Adrenal gland (tissue), 5 donors: ENCODE measurements at regions not wholly inside any gene's neighbourhood (a gene's known extent, or its start where the extent isn't known, plus 50 kb on each side); places are given as distances from the start of the nearest gene placed in this dataset.

ENCODE experiments used
- CTCF ChIP-seq, 6 experiments: fragments of 450-650 bp in 4 of 6; fragments of 200-600 bp in 2 of 6; sonication (generic) in 1 of 6; IDR thresholded peaks; 1 replicate in 5 of 6; 2 replicates in 1 of 6; pipeline versions ENCODE4 v1.5.1 to v1.8.0; 2016 to 2021; ENCODE audit warnings: antibody characterized with exemption in 6 of 6, mild to moderate bottlenecking in 2 of 6, moderate library complexity in 1 of 6
- POLR2A ChIP-seq, 2 donors: fragments of 450-650 bp; IDR thresholded peaks; one replicate each; pipeline ENCODE4 v1.6.1; 2017; ENCODE audit warnings: antibody characterized with exemption in 2 of 2, mild to moderate bottlenecking in 2 of 2, moderate library complexity in 1 of 2
- donor health status: DM: no; HTN: no; CAD: no.

- TF ChIP-seq POLR2A (IDR thresholded peaks at IDR 0.05) (no peak), CTCF (IDR thresholded peaks at IDR 0.05) (peak; percentile 62 to 90 (median 78))
Measured at GRCh38 chr6:168884646-168885086, 369.0 kb downstream of the THBS2 start.
